Transverse colon (tissue), 4 donors: ENCODE measurements at regions not wholly inside any gene's neighbourhood (a gene's known extent, or its start where the extent isn't known, plus 50 kb on each side); places are given as distances from the start of the nearest gene placed in this dataset.

Experiments used
- DNase-seq: peaks from one replicate; pipeline ENCODE4 v3.0.0-alpha.2; 2019
- H3K27ac ChIP-seq, 4 donors: fragments of 200-600 bp; sonication (generic); 2 replicates each; pipeline ENCODE4 v1.5.1; 2016 to 2018; ENCODE audit warnings: inconsistent platforms in 4 of 4
- H3K27me3 ChIP-seq: fragments of 200-600 bp; sonication (generic); 2 replicates; pipeline ENCODE4 v1.5.1; 2017; ENCODE audit warnings: inconsistent platforms
- H3K36me3 ChIP-seq, 4 donors: fragments of 200-600 bp; sonication (generic); 2 replicates each; pipeline ENCODE4 v1.5.1; 2017 to 2019; ENCODE audit warnings: inconsistent platforms in 4 of 4
- H3K4me1 ChIP-seq, 4 donors: fragments of 200-600 bp; sonication (generic); 2 replicates each; pipeline ENCODE4 v1.5.1; 2017 to 2020; ENCODE audit warnings: inconsistent platforms in 4 of 4
- H3K4me3 ChIP-seq, 4 donors: fragments of 200-600 bp; sonication (generic); 1 replicate in 1 of 4; 2 replicates in 3 of 4; pipeline versions ENCODE4 v1.5.1 to v1.6.1; 2017 to 2019; ENCODE audit warnings: inconsistent platforms in 4 of 4
- H3K9me3 ChIP-seq, 2 donors: fragments of 200-600 bp; sonication (generic); 2 replicates each; pipeline ENCODE4 v1.5.1; 2017 to 2019; ENCODE audit warnings: inconsistent platforms in 2 of 2
- EP300 ChIP-seq: sonication (generic); formaldehyde crosslinking; IDR thresholded peaks from one replicate; pipeline ENCODE4 v1.6.1; 2017; ENCODE audit warnings: antibody characterized with exemption, low read depth
- POLR2A ChIP-seq: fragments of 450-650 bp; IDR thresholded peaks from one replicate; pipeline ENCODE4 v1.6.1; 2016; ENCODE audit warnings: antibody characterized with exemption, mild to moderate bottlenecking, moderate library complexity
- POLR2AphosphoS5 ChIP-seq, 3 donors: sonication (generic); formaldehyde crosslinking; IDR thresholded peaks; one replicate each; pipeline ENCODE4 v1.6.1; 2016; ENCODE audit warnings: antibody characterized with exemption in 3 of 3
- WGBS, 2 donors: methylation state at CpG; one replicate each; pipeline ENCODE4 v1.1.5; 2018; ENCODE audit warnings: low coverage in 1 of 2; 5-methylcytosine and 5-hydroxymethylcytosine counted together
- in situ Hi-C, 4 donors: fragments of 200-750 bp; cut with MboI; loops; one replicate each; pipeline versions ENCODE4 v1.15.0 to v1.15.1; 2017; ENCODE audit warnings: low sequenced_read_pairs in 3 of 4, low pct_ligation_motif_present in 1 of 4, low pct_unique_long_range_greater_than_20kb in 1 of 4
- intact Hi-C: fragments of 100-400 bp; cut with DNase I; formaldehyde crosslinking; loops from one replicate; pipeline ENCODE4 v1.15.1; 2023; ENCODE audit warnings: low total_unique reads
- TF ChIP-seq, protein P1 (sequence below), 5 experiments: fragments of 200-600 bp in 3 of 5; fragments of 450-650 bp in 2 of 5; sonication (generic) in 3 of 5; IDR thresholded peaks; 1 replicate in 2 of 5; 2 replicates in 3 of 5; pipeline ENCODE4 v1.5.1; 2016 to 2017; ENCODE audit warnings: antibody characterized with exemption in 5 of 5, inconsistent platforms in 3 of 5, mild to moderate bottlenecking in 2 of 5, moderate library complexity in 1 of 5

DNA sequence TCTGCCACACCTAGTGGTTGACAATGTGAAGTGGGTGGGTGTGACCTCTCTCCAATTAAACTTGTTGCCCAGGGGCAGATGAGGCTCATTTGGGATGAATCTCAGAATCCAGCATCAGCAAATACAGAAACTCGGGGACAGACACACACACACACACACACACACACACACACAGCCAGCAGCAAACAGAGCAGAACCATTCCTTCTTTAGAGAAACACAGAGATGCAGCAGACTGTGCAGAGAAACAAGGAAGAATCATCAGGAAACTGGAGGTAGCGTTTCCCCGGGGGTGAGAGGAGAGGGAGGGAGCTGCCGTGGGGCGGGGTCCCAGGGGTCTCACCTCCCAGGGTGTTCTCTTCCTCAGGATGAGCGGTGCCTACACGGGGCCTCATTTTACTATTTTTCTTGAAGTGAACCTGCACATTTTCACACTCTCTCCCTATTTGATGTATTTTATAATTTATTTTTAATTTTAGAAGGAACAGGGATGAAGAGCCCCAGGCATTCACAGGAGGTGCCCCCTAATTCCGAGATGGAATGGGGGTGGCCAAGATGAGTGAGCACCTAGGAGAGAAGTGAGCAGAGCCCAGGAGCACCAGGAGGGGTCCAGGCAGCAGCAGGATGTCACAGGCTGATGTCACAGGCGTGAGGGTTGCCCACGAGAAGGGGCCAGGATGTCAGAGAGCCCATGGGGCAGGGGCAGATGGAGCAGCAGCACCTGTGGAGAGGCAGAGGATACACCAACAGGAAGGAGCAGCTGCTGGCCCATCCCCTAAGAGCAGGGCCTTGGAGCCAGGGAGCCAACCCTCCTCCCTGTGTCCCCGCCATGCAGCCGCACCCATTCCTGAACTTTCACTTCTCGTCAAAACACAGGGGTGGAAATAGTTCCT is 85.3 kb upstream of the PPP2R2D start:
- Histone ChIP-seq H3K36me3 (no peaks in the 10 kb centered on the region), H3K27ac (no peak overlapping the region), H3K27me3 (no peaks in the 10 kb centered on the region), H3K4me1 (no peaks in the 10 kb centered on the region), H3K4me3 (no peak overlapping the region), H3K9me3 (no peaks in the 10 kb centered on the region)
- in situ Hi-C loops (no loop called here), intact Hi-C loops (no loop called here)
- WGBS, 2 donors = 41 to 46% methylated on average over 5 to 13 of the region's 13 CpGs
- TF ChIP-seq EP300 (no peak), POLR2AphosphoS5 (IDR thresholded peaks at IDR 0.05) (no peak), POLR2A (no peak)
- TF ChIP-seq, protein P1, sequence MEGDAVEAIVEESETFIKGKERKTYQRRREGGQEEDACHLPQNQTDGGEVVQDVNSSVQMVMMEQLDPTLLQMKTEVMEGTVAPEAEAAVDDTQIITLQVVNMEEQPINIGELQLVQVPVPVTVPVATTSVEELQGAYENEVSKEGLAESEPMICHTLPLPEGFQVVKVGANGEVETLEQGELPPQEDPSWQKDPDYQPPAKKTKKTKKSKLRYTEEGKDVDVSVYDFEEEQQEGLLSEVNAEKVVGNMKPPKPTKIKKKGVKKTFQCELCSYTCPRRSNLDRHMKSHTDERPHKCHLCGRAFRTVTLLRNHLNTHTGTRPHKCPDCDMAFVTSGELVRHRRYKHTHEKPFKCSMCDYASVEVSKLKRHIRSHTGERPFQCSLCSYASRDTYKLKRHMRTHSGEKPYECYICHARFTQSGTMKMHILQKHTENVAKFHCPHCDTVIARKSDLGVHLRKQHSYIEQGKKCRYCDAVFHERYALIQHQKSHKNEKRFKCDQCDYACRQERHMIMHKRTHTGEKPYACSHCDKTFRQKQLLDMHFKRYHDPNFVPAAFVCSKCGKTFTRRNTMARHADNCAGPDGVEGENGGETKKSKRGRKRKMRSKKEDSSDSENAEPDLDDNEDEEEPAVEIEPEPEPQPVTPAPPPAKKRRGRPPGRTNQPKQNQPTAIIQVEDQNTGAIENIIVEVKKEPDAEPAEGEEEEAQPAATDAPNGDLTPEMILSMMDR (IDR thresholded peaks at IDR 0.05) = no peak
- DNase-seq = no peak

DNA sequence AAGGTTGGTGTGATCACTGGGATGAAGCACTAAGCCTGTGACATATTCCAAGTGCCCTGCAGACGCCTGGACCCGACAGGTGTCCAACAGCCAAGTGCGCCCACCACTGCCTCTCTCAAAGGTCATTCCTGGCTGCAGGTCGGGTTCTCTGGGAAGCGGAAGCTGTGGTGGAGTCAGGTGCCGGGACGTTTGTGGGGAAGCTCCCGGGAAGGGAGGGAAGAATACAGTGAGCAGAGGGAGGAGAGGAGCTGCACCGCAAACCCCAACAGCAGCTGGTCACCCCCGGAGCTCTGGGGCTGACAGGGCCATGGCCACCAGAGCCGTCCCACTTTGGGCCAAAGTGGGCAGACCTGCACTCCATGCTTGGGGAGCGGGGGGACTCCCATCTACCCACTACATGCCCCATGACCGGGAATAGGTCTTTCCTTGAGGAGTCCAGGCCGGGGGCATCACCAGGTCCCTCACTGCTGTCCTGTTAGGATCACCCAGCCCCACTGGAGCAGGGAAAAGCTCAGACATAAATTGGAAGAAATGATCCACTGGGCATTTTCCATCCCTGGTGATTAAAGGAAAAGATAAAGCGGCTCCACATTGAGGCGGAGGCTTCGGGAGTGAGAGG is 84.5 kb upstream of the PPP2R2D start:
- Histone ChIP-seq H3K27me3 (no peaks in the 10 kb centered on the region), H3K36me3 (no peaks in the 10 kb centered on the region), H3K9me3 (no peaks in the 10 kb centered on the region), H3K4me3 (no peak overlapping the region), H3K4me1 (no peaks in the 10 kb centered on the region), H3K27ac (no peak overlapping the region)
- no peak for DNase-seq
- 66 to 75% methylated on average over 3 to 16 of the region's 17 CpGs for WGBS, 2 donors
- TF ChIP-seq EP300 (no peak), POLR2A (no peak), POLR2AphosphoS5 (IDR thresholded peaks at IDR 0.05) (no peak)
- TF ChIP-seq, protein P1 (IDR thresholded peaks at IDR 0.05) = no peak
- intact Hi-C loops = no loop called here
- in situ Hi-C loops = no loop called here

DNA sequence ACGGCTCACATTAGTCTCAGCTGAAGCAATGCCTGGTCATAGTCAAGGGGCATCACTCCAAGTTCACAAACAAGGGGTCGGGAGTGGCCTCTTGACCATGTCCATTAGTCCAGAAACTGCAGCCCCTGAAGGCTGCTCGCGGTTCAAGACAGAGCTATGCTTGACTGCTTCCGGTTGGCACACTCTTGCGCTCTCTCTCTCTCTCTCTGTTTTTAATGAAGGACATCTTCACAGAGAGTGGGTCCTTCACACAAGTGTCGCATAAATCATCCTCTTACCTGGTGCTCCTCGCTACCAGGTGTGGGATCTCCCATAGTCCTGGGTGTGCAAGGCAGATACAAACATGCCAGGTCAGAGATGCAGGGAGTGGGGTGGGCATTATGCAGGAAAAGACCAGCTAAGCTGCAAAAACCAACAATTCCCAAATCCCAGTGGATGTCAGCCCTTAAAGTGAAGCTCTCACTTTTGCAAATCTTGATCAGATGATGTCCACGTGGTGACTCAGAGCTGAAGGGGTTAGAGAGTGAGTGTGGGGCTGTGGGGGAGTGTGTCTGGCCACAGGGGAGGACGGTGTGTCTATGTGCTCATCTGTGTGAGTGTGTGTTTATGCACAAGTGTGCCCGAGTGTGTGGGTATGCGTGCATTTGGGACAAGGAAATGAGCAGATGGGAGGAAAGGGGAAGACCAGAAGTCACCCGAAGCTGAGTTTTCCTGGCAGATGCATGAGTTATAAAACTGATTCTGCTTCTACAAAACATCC is 83.7 kb upstream of the PPP2R2D start:
- WGBS, 2 donors = 51 to 66% methylated on average over 2 to 13 of the region's 13 CpGs
- DNase-seq = no peak
- no peak overlapping the region for H3K27ac ChIP-seq
- no peaks in the 10 kb centered on the region for H3K4me1 ChIP-seq
- intact Hi-C loops = no loop called here
- H3K4me3 ChIP-seq = no peak overlapping the region
- no peaks in the 10 kb centered on the region for H3K27me3 ChIP-seq
- H3K9me3 ChIP-seq = no peaks in the 10 kb centered on the region
- no peaks in the 10 kb centered on the region for H3K36me3 ChIP-seq
- TF ChIP-seq POLR2AphosphoS5 (IDR thresholded peaks at IDR 0.05) = no peak
- in situ Hi-C loops = no loop called here

DNA sequence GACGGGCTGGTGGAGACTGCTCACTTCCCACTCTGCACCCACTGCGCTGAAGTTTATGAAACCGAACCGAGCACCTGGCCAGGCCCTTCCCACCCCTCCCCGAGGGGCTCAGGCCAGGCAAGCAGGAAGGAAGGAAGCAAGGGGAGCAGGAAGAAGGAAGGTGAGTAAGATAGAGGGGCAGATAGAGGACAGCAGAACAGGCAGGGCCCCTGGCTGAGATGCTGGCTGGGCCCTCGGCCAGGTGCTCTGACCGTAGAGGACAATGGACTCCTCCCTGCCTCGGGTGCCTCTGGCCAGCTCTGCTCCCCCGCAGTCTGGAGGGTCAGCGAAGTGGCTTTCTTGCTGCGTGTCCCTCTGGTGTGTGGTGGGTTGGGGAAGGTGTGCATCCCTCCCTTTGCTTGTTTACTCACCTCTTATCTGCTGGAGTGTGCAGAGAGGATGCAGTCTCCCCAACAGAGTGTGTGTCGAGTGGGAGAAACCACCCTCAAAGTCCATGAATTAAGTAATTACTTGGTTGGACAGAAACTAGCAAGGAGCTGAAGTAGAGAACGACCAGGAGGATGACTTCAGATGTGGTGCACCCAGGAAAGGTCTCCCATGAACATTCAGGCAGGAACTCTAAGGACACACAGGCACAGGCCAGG is 82.8 kb upstream of the PPP2R2D start:
- WGBS, 2 donors = 60 to 70% methylated on average over 5 to 13 of the region's 13 CpGs
- no peak for DNase-seq
- Histone ChIP-seq H3K27me3 (no peaks in the 10 kb centered on the region), H3K36me3 (no peaks in the 10 kb centered on the region), H3K27ac (no peak overlapping the region), H3K4me3 (no peak overlapping the region), H3K4me1 (no peaks in the 10 kb centered on the region), H3K9me3 (no peaks in the 10 kb centered on the region)
- TF ChIP-seq, protein P1 (IDR thresholded peaks at IDR 0.05) = no peak
- TF ChIP-seq POLR2A (no peak), EP300 (no peak), POLR2AphosphoS5 (IDR thresholded peaks at IDR 0.05) (no peak)
- intact Hi-C loops = no loop called here
- in situ Hi-C loops = no loop called here
